ENCODE measurements at regions not wholly inside any gene's neighbourhood (a gene's known extent, or its start where the extent isn't known, plus 50 kb on each side); places are given as distances from the start of the nearest gene placed in this dataset.

- TF ChIP-seq CTCF (IDR thresholded peaks at IDR 0.05) (no peak), POLR2A (IDR thresholded peaks at IDR 0.05) (no peak)
Measured at GRCh38 chr2:8522687-8523086, 159.2 kb upstream of the ID2 start.
